Adipocyte (in vitro differentiated cells): ENCODE measurements at regions not wholly inside any gene's neighbourhood (a gene's known extent, or its start where the extent isn't known, plus 50 kb on each side); places are given as distances from the start of the nearest gene placed in this dataset.
A peak's percentile ranks its signal among the peaks of the same experiment; 100 is the strongest.

Experiments
- DNase-seq: peaks from one replicate; pipeline ENCODE4 v3.0.0-alpha.2; 2015; ENCODE audit warnings: low read depth
- H3K27me3 ChIP-seq: replicated peaks from 2 replicates; pipeline ENCODE4 v1.7.0; 2013; ENCODE audit warnings: mild to moderate bottlenecking, low read length, moderate library complexity; ENCODE audit not compliant: control insufficient read depth, insufficient read depth
- H3K36me3 ChIP-seq: 2 replicates; pipeline ENCODE4 v1.7.0; 2013; ENCODE audit warnings: low read length, mild to moderate bottlenecking, moderate library complexity; ENCODE audit not compliant: control insufficient read depth, insufficient read depth, severe bottlenecking
- H3K4me1 ChIP-seq: 2 replicates; pipeline ENCODE4 v1.7.0; 2013; ENCODE audit warnings: mild to moderate bottlenecking, low read length, moderate library complexity; ENCODE audit not compliant: control insufficient read depth, insufficient read depth
- H3K4me3 ChIP-seq: 2 replicates; pipeline ENCODE4 v1.7.0; 2013; ENCODE audit warnings: mild to moderate bottlenecking, low read length, moderate library complexity
- H3K9ac ChIP-seq: 2 replicates; pipeline ENCODE4 v1.7.0; 2013; ENCODE audit warnings: mild to moderate bottlenecking, low read length, moderate library complexity
- H3K9me3 ChIP-seq: 2 replicates; pipeline ENCODE4 v1.7.0; 2013; ENCODE audit warnings: mild to moderate bottlenecking, low read length, moderate library complexity; ENCODE audit not compliant: control insufficient read depth

DNA sequence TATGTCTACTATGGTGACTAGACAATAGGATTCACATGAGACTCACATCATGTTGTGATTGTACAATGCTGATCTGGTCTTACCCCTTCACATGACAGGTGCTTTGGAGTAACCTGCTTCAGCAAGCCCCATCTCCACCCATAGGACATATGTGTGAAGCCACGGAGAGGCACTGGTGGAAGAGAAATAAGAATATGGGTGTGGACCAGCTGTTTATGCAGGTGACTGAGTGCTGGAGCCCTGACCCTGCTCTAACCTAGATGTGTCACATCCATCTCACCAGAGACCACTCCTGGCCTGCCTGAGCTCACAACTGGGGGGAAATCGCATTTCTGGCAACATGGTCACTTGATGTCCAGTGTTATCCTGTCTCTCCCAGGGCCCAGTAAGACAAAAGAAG is 119.7 kb downstream of the GGTLC2 start:
- no peak for DNase-seq
- Histone ChIP-seq H3K4me3 (no peak overlapping the region), H3K4me1 (no peaks in the 10 kb centered on the region), H3K9ac (no peak overlapping the region), H3K9me3 (peaks cover 2% of the 10 kb centered on the region), H3K27me3 (peaks cover 33% of the 10 kb centered on the region), H3K36me3 (no peaks in the 10 kb centered on the region)

DNA sequence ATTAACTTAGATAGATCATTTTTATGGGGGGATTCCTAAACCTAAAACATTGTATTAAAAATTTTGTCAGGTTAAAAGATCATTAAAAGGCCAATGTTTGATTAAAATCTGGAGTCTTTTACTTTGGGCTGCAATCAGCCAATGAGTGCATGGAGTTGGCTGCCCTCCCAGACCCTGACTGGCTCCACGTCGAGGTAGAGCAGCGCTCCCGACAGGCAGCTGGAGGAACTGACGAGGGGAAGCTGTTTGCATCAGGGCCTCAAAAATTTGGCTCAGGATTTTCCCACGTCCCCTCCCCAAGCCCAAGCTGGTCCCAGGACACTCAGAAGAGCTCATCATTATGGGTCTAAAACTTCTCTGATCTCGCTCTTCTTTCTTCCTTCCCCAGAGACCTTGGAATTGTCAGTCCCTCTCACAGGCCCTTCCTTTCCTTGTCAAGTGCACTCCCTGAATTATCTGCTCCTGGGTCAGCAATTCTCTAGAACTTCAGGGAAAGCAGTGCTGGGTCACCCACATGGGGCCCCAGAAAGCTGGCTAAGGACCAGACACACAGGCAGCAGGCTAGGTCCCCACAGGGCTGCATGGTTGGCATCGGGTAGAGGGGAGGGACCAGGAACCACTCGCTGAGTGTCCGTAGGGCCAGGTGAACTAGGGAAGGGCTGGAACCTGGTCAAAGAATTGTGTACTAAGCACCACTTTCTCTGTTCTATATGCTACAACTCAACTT is 119.6 kb upstream of the IGLL5 start:
- H3K36me3 ChIP-seq = no peaks in the 10 kb centered on the region
- H3K9ac ChIP-seq = no peak overlapping the region
- H3K4me1 ChIP-seq = peaks cover 16% of the 10 kb centered on the region
- peaks cover 6% of the 10 kb centered on the region for H3K9me3 ChIP-seq
- no peak overlapping the region for H3K4me3 ChIP-seq
- peaks cover 33% of the 10 kb centered on the region for H3K27me3 ChIP-seq
- DNase-seq = no peak

- H3K4me1 ChIP-seq = peaks cover 16% of the 10 kb centered on the region
Measured at GRCh38 chr22:22768885-22769284, 118.7 kb upstream of the IGLL5 start.

DNA sequence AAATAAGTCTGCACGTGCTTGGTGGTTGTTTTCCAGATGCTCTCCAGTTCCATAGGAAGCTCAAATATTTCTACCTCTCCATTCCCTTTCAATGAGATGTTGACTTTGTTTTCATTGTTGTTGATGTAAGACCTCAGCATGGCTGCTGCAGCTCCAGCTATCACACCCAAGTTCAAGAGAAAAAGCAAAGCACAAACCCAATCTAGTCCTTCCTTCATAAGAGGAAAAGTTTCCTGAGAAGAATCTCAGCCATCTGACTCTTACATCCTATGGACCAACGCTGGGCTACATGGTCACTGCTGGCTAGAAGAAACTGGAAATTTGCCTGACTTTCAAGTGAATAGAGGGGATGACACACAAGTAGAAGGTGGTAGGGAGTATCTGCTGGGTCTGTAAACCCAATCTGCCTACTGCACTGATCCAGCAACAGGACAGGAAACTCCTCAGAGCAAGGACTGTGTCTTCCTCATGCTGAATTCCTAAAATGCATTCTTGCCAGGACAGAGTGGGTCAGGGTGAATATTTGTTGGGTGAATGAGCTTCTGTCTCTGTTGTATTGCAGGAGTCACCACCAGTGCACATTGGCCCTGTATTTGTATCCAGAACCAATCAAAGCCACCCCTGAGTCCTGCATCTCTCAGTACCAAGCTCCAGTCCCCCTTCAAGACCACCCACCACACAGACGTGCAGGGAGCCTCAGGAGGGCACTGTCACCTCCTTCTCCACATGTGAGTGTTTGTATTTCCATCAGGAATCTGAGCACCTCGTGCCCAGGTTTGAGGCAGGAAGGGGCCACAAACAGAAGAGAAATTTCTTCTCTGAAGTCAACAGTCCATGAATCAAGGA is 118.0 kb upstream of the IGLL5 start:
- Histone ChIP-seq H3K4me1 (peaks cover 16% of the 10 kb centered on the region), H3K36me3 (no peaks in the 10 kb centered on the region), H3K9ac (no peak overlapping the region), H3K27me3 (peaks cover 39% of the 10 kb centered on the region), H3K4me3 (no peak overlapping the region), H3K9me3 (peaks cover 6% of the 10 kb centered on the region)
- no peak for DNase-seq

More at GRCh38 chr22:22768885-22769284, 118.7 kb upstream of the IGLL5 start:
- no peaks in the 10 kb centered on the region for H3K36me3 ChIP-seq
- H3K27me3 ChIP-seq = peaks cover 35% of the 10 kb centered on the region
- DNase-seq = no peak
- no peak overlapping the region for H3K4me3 ChIP-seq
- no peak overlapping the region for H3K9ac ChIP-seq
- peaks cover 6% of the 10 kb centered on the region for H3K9me3 ChIP-seq

DNA sequence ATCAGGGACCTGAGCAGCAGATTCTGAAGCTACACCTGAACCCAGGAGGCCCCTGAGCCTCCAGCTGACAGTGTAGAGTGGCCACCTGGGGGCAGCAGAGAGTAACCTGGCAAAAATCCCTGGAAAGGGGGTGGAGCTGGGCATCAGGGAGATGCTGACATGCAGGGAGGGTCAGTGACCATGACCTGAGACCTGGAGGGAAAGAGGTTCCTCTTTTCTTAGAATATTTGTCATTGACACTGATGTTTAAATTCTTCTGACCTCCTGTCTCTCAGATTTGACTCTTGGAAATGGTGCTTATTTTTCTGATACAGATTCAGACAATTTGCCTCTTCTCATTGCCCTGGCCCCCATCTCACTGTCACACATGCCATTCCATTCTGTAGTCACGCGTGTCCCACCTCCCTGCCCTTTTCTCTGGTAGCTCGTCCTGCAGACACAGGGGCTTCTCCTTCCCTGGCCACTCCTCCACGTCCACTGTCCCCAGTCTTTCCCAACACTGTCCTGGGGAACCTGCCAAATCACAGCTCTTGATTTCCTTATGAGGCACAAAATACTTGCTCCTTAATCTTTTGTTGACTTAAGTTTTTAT is 117.2 kb upstream of the IGLL5 start:
- peaks cover 42% of the 10 kb centered on the region for H3K27me3 ChIP-seq
- H3K36me3 ChIP-seq = no peaks in the 10 kb centered on the region
- H3K9me3 ChIP-seq = peaks cover 6% of the 10 kb centered on the region
- no peak overlapping the region for H3K4me3 ChIP-seq
- H3K4me1 ChIP-seq = peaks cover 16% of the 10 kb centered on the region
- no peak overlapping the region for H3K9ac ChIP-seq
- peak; percentile 29 for DNase-seq

GRCh38 chr22:22770881-22771280 is 116.7 kb upstream of the IGLL5 start:
- no peak overlapping the region for H3K4me3 ChIP-seq
- DNase-seq = no peak
- peaks cover 42% of the 10 kb centered on the region for H3K27me3 ChIP-seq
- H3K4me1 ChIP-seq = peaks cover 16% of the 10 kb centered on the region
- no peak overlapping the region for H3K9ac ChIP-seq
- H3K36me3 ChIP-seq = no peaks in the 10 kb centered on the region
- H3K9me3 ChIP-seq = peaks cover 6% of the 10 kb centered on the region

GRCh38 chr22:22771696-22772377 is 115.8 kb upstream of the IGLL5 start:
- H3K27me3 ChIP-seq = peaks cover 40% of the 10 kb centered on the region
- no peak overlapping the region for H3K4me3 ChIP-seq
- H3K4me1 ChIP-seq = peaks cover 16% of the 10 kb centered on the region
- H3K9me3 ChIP-seq = peaks cover 6% of the 10 kb centered on the region
- no peak for DNase-seq
- H3K9ac ChIP-seq = no peak overlapping the region
- no peaks in the 10 kb centered on the region for H3K36me3 ChIP-seq

DNA sequence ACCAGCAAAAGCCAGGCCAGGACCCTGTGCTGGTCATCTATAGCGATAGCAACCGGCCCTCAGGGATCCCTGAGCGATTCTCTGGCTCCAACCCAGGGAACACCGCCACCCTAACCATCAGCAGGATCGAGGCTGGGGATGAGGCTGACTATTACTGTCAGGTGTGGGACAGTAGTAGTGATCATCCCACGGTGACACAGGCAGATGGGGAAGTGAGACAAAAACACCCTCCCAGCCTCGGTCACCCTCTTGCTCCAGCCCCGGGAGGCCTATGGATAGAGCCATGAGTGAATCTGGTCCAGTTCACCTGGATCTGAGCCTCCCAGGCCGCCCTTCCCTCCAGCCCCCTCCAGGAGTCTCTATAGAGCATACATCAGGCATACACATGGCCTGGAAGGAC is 115.2 kb upstream of the IGLL5 start:
- DNase-seq = no peak
- Histone ChIP-seq H3K4me3 (no peak overlapping the region), H3K9me3 (peaks cover 6% of the 10 kb centered on the region), H3K36me3 (no peaks in the 10 kb centered on the region), H3K4me1 (peaks cover 16% of the 10 kb centered on the region), H3K9ac (no peak overlapping the region), H3K27me3 (peaks cover 35% of the 10 kb centered on the region)

GRCh38 chr22:22772883-22773282 is 114.7 kb upstream of the IGLL5 start:
- Histone ChIP-seq H3K9ac (no peak overlapping the region), H3K27me3 (peaks cover 33% of the 10 kb centered on the region), H3K4me1 (peaks cover 16% of the 10 kb centered on the region), H3K9me3 (peaks cover 6% of the 10 kb centered on the region), H3K36me3 (no peaks in the 10 kb centered on the region), H3K4me3 (no peak overlapping the region)
- DNase-seq = no peak

DNA sequence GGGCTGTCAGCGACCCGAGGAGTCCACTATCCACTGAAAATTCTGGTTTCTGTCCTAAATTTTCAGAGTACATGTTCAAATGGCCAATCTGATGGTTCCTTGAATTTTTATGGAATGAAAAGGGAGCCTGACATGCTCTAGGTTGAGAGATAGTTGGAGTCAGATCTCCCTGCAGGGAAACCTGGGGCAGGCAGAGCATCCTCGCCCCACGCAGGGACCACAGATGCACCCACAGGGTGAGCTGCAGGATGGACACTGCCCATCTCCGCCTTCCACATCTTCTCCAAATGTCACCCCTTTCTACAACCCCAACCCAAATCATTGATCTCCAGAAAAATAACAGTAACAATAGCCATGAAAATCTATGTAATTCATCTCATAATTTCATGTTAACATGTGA is 114.2 kb upstream of the IGLL5 start:
- Histone ChIP-seq H3K4me3 (no peak overlapping the region), H3K9me3 (peaks cover 6% of the 10 kb centered on the region), H3K36me3 (no peaks in the 10 kb centered on the region), H3K27me3 (peaks cover 30% of the 10 kb centered on the region), H3K4me1 (peaks cover 16% of the 10 kb centered on the region), H3K9ac (no peak overlapping the region)
- DNase-seq = no peak
